Neural progenitor cell (in vitro differentiated cells): ENCODE measurements at regions not wholly inside any gene's neighbourhood (a gene's known extent, or its start where the extent isn't known, plus 50 kb on each side); places are given as distances from the start of the nearest gene placed in this dataset.

Source experiments
- DNase-seq: peaks from one replicate; pipeline ENCODE4 v3.0.0-alpha.2; 2016; ENCODE audit warnings: low spot score
- H2AFZ ChIP-seq: fragments of 200-600 bp; sonication (generic); replicated peaks from 2 replicates; pipeline ENCODE4 v1.6.1; 2016; ENCODE audit warnings: antibody characterized with exemption
- H3F3A ChIP-seq: fragments of 200-600 bp; sonication (generic); 2 replicates; pipeline ENCODE4 v1.6.1; 2016; ENCODE audit warnings: antibody characterized with exemption, low read depth
- H3K27ac ChIP-seq: fragments of 200-600 bp; sonication (generic); 2 replicates; pipeline ENCODE4 v1.5.1; 2016; ENCODE audit warnings: mild to moderate bottlenecking
- H3K27me3 ChIP-seq: fragments of 200-600 bp; sonication (generic); 2 replicates; pipeline ENCODE4 v1.6.1; 2016; ENCODE audit warnings: mild to moderate bottlenecking, moderate library complexity
- H3K36me3 ChIP-seq: fragments of 200-600 bp; sonication (generic); 2 replicates; pipeline ENCODE4 v1.5.1; 2016
- H3K4me1 ChIP-seq: fragments of 200-600 bp; sonication (generic); 2 replicates; pipeline ENCODE4 v1.6.1; 2016; ENCODE audit warnings: mixed run types
- H3K4me2 ChIP-seq: fragments of 200-600 bp; sonication (generic); 2 replicates; pipeline ENCODE4 v1.6.1; 2016
- H3K4me3 ChIP-seq: fragments of 200-600 bp; sonication (generic); 2 replicates; pipeline ENCODE4 v1.5.1; 2016
- H3K79me2 ChIP-seq: fragments of 200-600 bp; sonication (generic); 2 replicates; pipeline ENCODE4 v1.6.1; 2016; ENCODE audit warnings: low read depth
- H3K9ac ChIP-seq: fragments of 200-600 bp; sonication (generic); 2 replicates; pipeline ENCODE4 v1.6.1; 2016
- H3K9me3 ChIP-seq: fragments of 200-600 bp; sonication (generic); 2 replicates; pipeline ENCODE4 v1.5.1; 2016; ENCODE audit warnings: low read depth
- H4K20me1 ChIP-seq: fragments of 200-600 bp; sonication (generic); 2 replicates; pipeline ENCODE4 v1.6.1; 2016; ENCODE audit warnings: low read depth
- H3K27ac Mint-ChIP-seq: 3 replicates; pipeline ENCODE4 v1.8.0; 2021; ENCODE audit warnings: mixed read lengths
- H3K27me3 Mint-ChIP-seq: 2 replicates; pipeline ENCODE4 v1.8.0; 2022; ENCODE audit warnings: low read depth, mild to moderate bottlenecking, inconsistent platforms, moderate library complexity, mixed read lengths; ENCODE audit not compliant: insufficient read depth
- H3K36me3 Mint-ChIP-seq: 3 replicates; pipeline ENCODE4 v1.8.0; 2021; ENCODE audit warnings: mixed read lengths
- H3K4me1 Mint-ChIP-seq: 3 replicates; pipeline ENCODE4 v1.8.0; 2021; ENCODE audit warnings: mixed read lengths
- H3K4me3 Mint-ChIP-seq: 3 replicates; pipeline ENCODE4 v1.8.0; 2021; ENCODE audit warnings: mild to moderate bottlenecking, moderate library complexity, mixed read lengths
- H3K9me3 Mint-ChIP-seq: 3 replicates; pipeline ENCODE4 v1.8.0; 2020; ENCODE audit warnings: mixed read lengths
- EZH2 ChIP-seq: fragments of 200-600 bp; sonication (generic); IDR thresholded peaks from 2 replicates; pipeline ENCODE4 v1.6.1; 2017; ENCODE audit warnings: antibody characterized with exemption, mild to moderate bottlenecking, moderate library complexity
- EZH2phosphoT487 ChIP-seq: fragments of 200-600 bp; sonication (generic); IDR thresholded peaks from 2 replicates; pipeline ENCODE4 v1.6.1; 2017; ENCODE audit warnings: antibody characterized with exemption
- TF ChIP-seq, protein P1 (sequence below): fragments of 200-600 bp; sonication (generic); IDR thresholded peaks from 2 replicates; pipeline ENCODE4 v1.5.1; 2017; ENCODE audit warnings: antibody characterized with exemption, mild to moderate bottlenecking

- no peak overlapping the region for H3K9ac ChIP-seq
- no peak overlapping the region for H3K4me2 ChIP-seq
- no peaks in the 10 kb centered on the region for H3F3A ChIP-seq
- DNase-seq = no peak
- H3K9me3 ChIP-seq = no peaks in the 10 kb centered on the region
- H3K36me3 ChIP-seq = no peaks in the 10 kb centered on the region
- Mint-ChIP-seq H3K36me3 (no peaks in the 10 kb centered on the region), H3K9me3 (no peaks in the 10 kb centered on the region), H3K27ac (no peak overlapping the region), H3K4me3 (no peak overlapping the region), H3K4me1 (no peaks in the 10 kb centered on the region), H3K27me3 (no peaks in the 10 kb centered on the region)
- H3K79me2 ChIP-seq = no peaks in the 10 kb centered on the region
- TF ChIP-seq EZH2 (no peak), EZH2phosphoT487 (no peak)
- TF ChIP-seq, protein P1, sequence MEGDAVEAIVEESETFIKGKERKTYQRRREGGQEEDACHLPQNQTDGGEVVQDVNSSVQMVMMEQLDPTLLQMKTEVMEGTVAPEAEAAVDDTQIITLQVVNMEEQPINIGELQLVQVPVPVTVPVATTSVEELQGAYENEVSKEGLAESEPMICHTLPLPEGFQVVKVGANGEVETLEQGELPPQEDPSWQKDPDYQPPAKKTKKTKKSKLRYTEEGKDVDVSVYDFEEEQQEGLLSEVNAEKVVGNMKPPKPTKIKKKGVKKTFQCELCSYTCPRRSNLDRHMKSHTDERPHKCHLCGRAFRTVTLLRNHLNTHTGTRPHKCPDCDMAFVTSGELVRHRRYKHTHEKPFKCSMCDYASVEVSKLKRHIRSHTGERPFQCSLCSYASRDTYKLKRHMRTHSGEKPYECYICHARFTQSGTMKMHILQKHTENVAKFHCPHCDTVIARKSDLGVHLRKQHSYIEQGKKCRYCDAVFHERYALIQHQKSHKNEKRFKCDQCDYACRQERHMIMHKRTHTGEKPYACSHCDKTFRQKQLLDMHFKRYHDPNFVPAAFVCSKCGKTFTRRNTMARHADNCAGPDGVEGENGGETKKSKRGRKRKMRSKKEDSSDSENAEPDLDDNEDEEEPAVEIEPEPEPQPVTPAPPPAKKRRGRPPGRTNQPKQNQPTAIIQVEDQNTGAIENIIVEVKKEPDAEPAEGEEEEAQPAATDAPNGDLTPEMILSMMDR = no peak
- no peak overlapping the region for H3K4me3 ChIP-seq
- H3K27me3 ChIP-seq = no peaks in the 10 kb centered on the region
- H4K20me1 ChIP-seq = no peaks in the 10 kb centered on the region
- H2AFZ ChIP-seq = no peak overlapping the region
- no peaks in the 10 kb centered on the region for H3K4me1 ChIP-seq
- H3K27ac ChIP-seq = no peak overlapping the region
These were observed 90.2 kb upstream of the AGTR1 start for GRCh38 chr3:148607491-148607890.

- no peaks in the 10 kb centered on the region for H3K9me3 Mint-ChIP-seq
- H3K27me3 ChIP-seq = no peaks in the 10 kb centered on the region
- H3K9me3 ChIP-seq = no peaks in the 10 kb centered on the region
- H3K4me1 ChIP-seq = no peaks in the 10 kb centered on the region
- TF ChIP-seq, protein P1 = no peak
- TF ChIP-seq EZH2phosphoT487 = no peak
- no peaks in the 10 kb centered on the region for H3K27me3 Mint-ChIP-seq
- no peak for DNase-seq
- no peaks in the 10 kb centered on the region for H3K36me3 Mint-ChIP-seq
- no peak overlapping the region for H3K27ac Mint-ChIP-seq
- no peak overlapping the region for H2AFZ ChIP-seq
- H3K4me2 ChIP-seq = no peak overlapping the region
- no peaks in the 10 kb centered on the region for H3K36me3 ChIP-seq
- no peaks in the 10 kb centered on the region for H4K20me1 ChIP-seq
- no peak overlapping the region for H3K9ac ChIP-seq
- no peak overlapping the region for H3K4me3 ChIP-seq
- no peaks in the 10 kb centered on the region for H3K4me1 Mint-ChIP-seq
- H3K4me3 Mint-ChIP-seq = no peak overlapping the region
- H3K79me2 ChIP-seq = no peaks in the 10 kb centered on the region
- H3F3A ChIP-seq = no peaks in the 10 kb centered on the region
- no peak overlapping the region for H3K27ac ChIP-seq
These were observed 85.4 kb upstream of the AGTR1 start for GRCh38 chr3:148612278-148612677.

- no peak for DNase-seq
- Histone ChIP-seq H2AFZ (no peak overlapping the region), H3K27ac (no peak overlapping the region), H3K9me3 (no peaks in the 10 kb centered on the region), H3K4me1 (no peaks in the 10 kb centered on the region), H4K20me1 (no peaks in the 10 kb centered on the region), H3K9ac (no peak overlapping the region), H3K4me2 (no peak overlapping the region), H3K4me3 (no peak overlapping the region), H3K36me3 (no peaks in the 10 kb centered on the region), H3F3A (no peaks in the 10 kb centered on the region), H3K79me2 (no peaks in the 10 kb centered on the region), H3K27me3 (no peaks in the 10 kb centered on the region)
- Mint-ChIP-seq H3K9me3 (peaks cover 3% of the 10 kb centered on the region), H3K4me3 (no peak overlapping the region), H3K27ac (no peak overlapping the region), H3K36me3 (no peaks in the 10 kb centered on the region), H3K4me1 (no peaks in the 10 kb centered on the region), H3K27me3 (no peaks in the 10 kb centered on the region)
- no peak for TF ChIP-seq EZH2phosphoT487
- no peak for TF ChIP-seq EZH2
- TF ChIP-seq, protein P1 = no peak
These were observed 82.3 kb upstream of the AGTR1 start for GRCh38 chr3:148615382-148615781.
